ENCODE measurements at regions not wholly inside any gene's neighbourhood (a gene's known extent, or its start where the extent isn't known, plus 50 kb on each side); places are given as distances from the start of the nearest gene placed in this dataset.
"Not testable (repeated sequence)": the region's sequence is repeated elsewhere in the genome, so short reads cannot be mapped to it uniquely, and the experiment has no call there.

GRCh38 chr3:75325716-75326115 is 338.4 kb upstream of the FRG2C start:
- ATAC-seq: no peak
- TF ChIP-seq, protein P1, sequence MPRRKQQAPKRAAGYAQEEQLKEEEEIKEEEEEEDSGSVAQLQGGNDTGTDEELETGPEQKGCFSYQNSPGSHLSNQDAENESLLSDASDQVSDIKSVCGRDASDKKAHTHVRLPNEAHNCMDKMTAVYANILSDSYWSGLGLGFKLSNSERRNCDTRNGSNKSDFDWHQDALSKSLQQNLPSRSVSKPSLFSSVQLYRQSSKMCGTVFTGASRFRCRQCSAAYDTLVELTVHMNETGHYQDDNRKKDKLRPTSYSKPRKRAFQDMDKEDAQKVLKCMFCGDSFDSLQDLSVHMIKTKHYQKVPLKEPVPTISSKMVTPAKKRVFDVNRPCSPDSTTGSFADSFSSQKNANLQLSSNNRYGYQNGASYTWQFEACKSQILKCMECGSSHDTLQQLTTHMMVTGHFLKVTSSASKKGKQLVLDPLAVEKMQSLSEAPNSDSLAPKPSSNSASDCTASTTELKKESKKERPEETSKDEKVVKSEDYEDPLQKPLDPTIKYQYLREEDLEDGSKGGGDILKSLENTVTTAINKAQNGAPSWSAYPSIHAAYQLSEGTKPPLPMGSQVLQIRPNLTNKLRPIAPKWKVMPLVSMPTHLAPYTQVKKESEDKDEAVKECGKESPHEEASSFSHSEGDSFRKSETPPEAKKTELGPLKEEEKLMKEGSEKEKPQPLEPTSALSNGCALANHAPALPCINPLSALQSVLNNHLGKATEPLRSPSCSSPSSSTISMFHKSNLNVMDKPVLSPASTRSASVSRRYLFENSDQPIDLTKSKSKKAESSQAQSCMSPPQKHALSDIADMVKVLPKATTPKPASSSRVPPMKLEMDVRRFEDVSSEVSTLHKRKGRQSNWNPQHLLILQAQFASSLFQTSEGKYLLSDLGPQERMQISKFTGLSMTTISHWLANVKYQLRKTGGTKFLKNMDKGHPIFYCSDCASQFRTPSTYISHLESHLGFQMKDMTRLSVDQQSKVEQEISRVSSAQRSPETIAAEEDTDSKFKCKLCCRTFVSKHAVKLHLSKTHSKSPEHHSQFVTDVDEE (CRISPR knock-in tag; IDR thresholded peaks at IDR 0.05): no peak
- TF ChIP-seq, protein P2, sequence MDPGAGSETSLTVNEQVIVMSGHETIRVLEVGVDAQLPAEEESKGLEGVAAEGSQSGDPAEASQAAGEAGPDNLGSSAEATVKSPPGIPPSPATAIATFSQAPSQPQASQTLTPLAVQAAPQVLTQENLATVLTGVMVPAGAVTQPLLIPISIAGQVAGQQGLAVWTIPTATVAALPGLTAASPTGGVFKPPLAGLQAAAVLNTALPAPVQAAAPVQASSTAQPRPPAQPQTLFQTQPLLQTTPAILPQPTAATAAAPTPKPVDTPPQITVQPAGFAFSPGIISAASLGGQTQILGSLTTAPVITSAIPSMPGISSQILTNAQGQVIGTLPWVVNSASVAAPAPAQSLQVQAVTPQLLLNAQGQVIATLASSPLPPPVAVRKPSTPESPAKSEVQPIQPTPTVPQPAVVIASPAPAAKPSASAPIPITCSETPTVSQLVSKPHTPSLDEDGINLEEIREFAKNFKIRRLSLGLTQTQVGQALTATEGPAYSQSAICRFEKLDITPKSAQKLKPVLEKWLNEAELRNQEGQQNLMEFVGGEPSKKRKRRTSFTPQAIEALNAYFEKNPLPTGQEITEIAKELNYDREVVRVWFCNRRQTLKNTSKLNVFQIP (CRISPR knock-in tag; IDR thresholded peaks at IDR 0.05; ENCODE audit: borderline replicate concordance, low read depth): no peak
- TF ChIP-seq GLIS3 (CRISPR knock-in tag; IDR thresholded peaks at IDR 0.05) (no peak), RARB (CRISPR knock-in tag; IDR thresholded peaks at IDR 0.05) (no peak), ZFP3 (CRISPR knock-in tag; IDR thresholded peaks at IDR 0.05) (no peak), PATZ1 (CRISPR knock-in tag; IDR thresholded peaks at IDR 0.05; ENCODE audit: borderline replicate concordance) (no peak), ZNF565 (CRISPR knock-in tag; conservative IDR thresholded peaks at IDR 0.05; ENCODE audit: low read depth) (no peak), CSDC2 (CRISPR knock-in tag; IDR thresholded peaks at IDR 0.05) (no peak), TOX (CRISPR knock-in tag; IDR thresholded peaks at IDR 0.05; ENCODE audit: borderline replicate concordance) (no peak), ZNF70 (CRISPR knock-in tag; IDR thresholded peaks at IDR 0.05) (no peak)
- TF ChIP-seq, protein P3, sequence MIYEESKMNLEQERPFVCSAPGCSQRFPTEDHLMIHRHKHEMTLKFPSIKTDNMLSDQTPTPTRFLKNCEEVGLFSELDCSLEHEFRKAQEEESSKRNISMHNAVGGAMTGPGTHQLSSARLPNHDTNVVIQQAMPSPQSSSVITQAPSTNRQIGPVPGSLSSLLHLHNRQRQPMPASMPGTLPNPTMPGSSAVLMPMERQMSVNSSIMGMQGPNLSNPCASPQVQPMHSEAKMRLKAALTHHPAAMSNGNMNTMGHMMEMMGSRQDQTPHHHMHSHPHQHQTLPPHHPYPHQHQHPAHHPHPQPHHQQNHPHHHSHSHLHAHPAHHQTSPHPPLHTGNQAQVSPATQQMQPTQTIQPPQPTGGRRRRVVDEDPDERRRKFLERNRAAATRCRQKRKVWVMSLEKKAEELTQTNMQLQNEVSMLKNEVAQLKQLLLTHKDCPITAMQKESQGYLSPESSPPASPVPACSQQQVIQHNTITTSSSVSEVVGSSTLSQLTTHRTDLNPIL (CRISPR knock-in tag; IDR thresholded peaks at IDR 0.05; ENCODE audit: low read depth): no peak

GRCh38 chr3:75327453-75327852 is 336.7 kb upstream of the FRG2C start:
- TF ChIP-seq ISL1 (CRISPR knock-in tag; IDR thresholded peaks at IDR 0.05): no peak
- TF ChIP-seq, protein P3 (CRISPR knock-in tag; IDR thresholded peaks at IDR 0.05; ENCODE audit: low read depth): no peak
- TF ChIP-seq, protein P1 (CRISPR knock-in tag; IDR thresholded peaks at IDR 0.05): no peak
- no peak for TF ChIP-seq ZNF70 (CRISPR knock-in tag; IDR thresholded peaks at IDR 0.05)
- no peak for TF ChIP-seq SNAI2 (CRISPR knock-in tag; IDR thresholded peaks at IDR 0.05)
- TF ChIP-seq TCF4 (CRISPR knock-in tag; IDR thresholded peaks at IDR 0.05; ENCODE audit: borderline replicate concordance): no peak
- TF ChIP-seq BACH2 (CRISPR knock-in tag; IDR thresholded peaks at IDR 0.05; ENCODE audit: borderline replicate concordance): no peak
- no peak for TF ChIP-seq PPARA (CRISPR knock-in tag; IDR thresholded peaks at IDR 0.05; ENCODE audit: borderline replicate concordance)
- no peak for TF ChIP-seq RARB (CRISPR knock-in tag; IDR thresholded peaks at IDR 0.05)
- no peak for TF ChIP-seq GLIS3 (CRISPR knock-in tag; IDR thresholded peaks at IDR 0.05)
- TF ChIP-seq CSDC2 (CRISPR knock-in tag; IDR thresholded peaks at IDR 0.05): no peak
- ATAC-seq: no peak

GRCh38 chr3:75329476-75330097 is 334.5 kb upstream of the FRG2C start:
- peak; percentile 26; the same call in 1 of the 3 replicates for ATAC-seq
- TF ChIP-seq, protein P4, sequence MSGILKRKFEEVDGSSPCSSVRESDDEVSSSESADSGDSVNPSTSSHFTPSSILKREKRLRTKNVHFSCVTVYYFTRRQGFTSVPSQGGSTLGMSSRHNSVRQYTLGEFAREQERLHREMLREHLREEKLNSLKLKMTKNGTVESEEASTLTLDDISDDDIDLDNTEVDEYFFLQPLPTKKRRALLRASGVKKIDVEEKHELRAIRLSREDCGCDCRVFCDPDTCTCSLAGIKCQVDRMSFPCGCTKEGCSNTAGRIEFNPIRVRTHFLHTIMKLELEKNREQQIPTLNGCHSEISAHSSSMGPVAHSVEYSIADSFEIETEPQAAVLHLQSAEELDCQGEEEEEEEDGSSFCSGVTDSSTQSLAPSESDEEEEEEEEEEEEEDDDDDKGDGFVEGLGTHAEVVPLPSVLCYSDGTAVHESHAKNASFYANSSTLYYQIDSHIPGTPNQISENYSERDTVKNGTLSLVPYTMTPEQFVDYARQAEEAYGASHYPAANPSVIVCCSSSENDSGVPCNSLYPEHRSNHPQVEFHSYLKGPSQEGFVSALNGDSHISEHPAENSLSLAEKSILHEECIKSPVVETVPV (CRISPR knock-in tag; IDR thresholded peaks at IDR 0.05): no peak
- TF ChIP-seq CSDC2 (CRISPR knock-in tag; IDR thresholded peaks at IDR 0.05): no peak
- TF ChIP-seq, protein P1 (CRISPR knock-in tag; IDR thresholded peaks at IDR 0.05): peak; percentile 44; the same call in 1 of the 2 replicates
- TF ChIP-seq TCF4 (CRISPR knock-in tag; IDR thresholded peaks at IDR 0.05; ENCODE audit: borderline replicate concordance): peak; percentile 69; the same call in 1 of the 2 replicates

DNA sequence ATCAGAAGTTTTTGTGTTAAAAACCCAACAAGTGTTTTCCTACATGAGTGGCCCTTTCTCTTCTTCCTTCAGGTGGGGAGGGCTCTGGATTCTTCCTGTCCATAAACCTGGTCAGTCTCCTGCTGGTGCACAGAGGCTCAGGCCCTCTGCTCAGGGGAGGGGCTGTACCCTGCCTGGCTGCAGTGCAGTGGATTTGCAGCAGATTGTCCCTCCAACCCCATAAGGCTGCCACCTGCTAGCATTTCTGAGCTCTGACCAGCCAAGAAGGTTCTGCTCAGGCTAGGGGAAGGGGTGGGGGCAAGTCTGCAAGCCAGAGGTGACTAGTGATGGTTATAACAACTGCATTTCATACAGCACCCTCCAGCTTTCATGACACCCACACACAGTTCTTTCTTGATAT is 333.7 kb upstream of the FRG2C start:
- ATAC-seq: not testable (repeated sequence)

All from SK-N-SH treated with all-trans-retinoic acid at 6 μM for 48 hours (cell line).